HG03439 (cell line): ENCODE measurements at regions not wholly inside any gene's neighbourhood (a gene's known extent, or its start where the extent isn't known, plus 50 kb on each side); places are given as distances from the start of the nearest gene placed in this dataset.

ENCODE experiments used
- ATAC-seq: cut with Tn5 transposase; IDR thresholded peaks from one replicate; pipeline ENCODE4 v1.9.1; 2021; ENCODE audit warnings: mild to moderate bottlenecking, moderate library complexity; ENCODE audit not compliant: unreplicated experiment

DNA sequence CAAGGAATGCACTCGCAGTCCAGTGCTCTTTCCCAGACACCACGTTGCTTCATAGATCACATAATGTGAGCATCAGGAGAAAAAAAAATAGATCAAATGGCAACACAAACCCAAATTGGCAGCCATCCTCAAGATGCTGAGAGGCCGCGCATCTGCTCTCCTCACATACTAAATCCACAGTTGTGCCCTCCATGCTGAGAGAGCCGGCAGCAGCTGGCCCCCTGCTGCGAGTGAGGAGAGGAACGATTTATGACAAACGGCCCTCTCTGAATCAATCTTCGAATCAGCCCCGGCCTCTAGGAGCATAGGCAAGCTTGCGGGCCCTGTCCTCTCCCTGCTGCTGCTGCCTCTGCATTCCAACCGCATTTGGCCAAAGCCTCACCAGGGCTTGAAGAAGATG, 159.9 kb upstream of the TENM4 start:
- ATAC-seq = no peak

DNA sequence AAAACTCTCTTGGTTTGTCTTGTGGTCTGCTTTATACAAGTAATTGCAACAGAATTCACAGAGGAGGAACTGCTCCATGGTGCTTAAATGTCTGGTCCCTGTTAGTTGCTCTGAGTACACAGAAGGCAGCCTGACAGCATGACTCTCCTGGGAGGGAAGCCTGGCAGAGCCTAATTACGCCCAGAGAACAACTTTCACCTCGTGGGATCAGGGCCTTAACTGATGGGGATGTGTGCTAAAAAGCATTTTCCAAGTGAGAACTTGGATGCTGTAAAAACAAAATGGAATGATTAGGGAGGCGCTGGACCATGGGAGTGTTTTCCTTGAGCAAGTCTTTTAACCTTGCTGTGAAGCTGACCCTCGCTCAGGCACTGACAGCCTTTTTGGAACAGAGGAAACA, 154.0 kb upstream of the TENM4 start:
- no peak for ATAC-seq

DNA sequence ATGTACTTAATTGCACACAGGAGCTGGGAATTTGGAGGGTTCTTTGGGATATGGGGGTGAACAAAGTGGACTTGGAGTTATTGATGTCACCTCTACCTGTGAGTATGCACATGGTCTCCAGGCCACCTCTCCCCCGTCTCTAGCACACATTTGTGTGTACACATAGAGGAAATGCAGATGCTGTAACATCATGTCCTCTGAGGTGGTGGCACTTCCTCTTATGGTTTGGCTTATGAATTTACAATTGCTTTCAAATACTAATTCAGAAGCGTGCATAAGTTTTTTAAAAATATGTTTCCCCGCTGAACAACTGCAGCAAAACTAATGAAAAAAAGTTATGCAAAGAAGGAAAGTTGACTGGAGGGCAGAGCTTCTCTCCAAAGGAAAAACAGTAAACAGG, 152.0 kb upstream of the TENM4 start:
- no peak for ATAC-seq

DNA sequence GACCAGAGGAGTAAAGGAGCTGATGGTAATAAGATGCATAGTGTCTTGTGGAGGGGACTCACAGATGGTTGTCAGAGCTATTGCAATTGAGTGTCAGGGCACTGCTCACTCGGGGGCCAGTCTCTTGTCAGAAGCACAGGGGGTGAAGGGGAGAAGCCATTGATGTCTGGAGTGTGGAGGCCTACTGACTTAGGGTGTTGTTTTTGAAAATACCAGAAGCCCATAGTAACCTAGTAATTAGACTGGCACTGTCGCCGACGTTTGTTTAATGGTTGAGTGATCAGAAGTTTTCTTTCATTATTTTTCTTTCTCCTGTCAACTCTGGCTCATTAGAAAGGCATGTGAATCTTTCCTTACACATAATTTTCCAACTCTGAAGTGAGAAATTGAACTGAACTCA, 151.6 kb upstream of the TENM4 start:
- ATAC-seq = no peak

DNA sequence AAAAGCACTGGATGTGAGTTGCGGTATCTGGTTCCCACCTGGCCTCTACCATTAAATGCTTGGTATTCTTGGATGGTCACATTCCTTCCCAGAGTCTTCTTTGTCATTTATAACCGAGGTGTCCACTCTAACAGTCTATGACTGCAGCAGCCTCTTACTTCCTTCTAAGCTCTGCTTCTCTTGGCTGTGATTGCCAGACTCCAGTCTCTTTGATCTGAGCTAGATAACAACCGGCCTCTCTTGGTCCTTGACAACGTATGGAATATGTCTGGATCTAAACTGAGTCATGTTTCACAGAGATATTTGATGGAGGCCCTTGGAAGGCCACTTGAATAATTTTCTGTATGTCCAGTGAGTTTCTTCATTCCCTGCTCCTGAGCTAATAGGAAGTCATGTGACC, 141.6 kb upstream of the TENM4 start:
- ATAC-seq = no peak

DNA sequence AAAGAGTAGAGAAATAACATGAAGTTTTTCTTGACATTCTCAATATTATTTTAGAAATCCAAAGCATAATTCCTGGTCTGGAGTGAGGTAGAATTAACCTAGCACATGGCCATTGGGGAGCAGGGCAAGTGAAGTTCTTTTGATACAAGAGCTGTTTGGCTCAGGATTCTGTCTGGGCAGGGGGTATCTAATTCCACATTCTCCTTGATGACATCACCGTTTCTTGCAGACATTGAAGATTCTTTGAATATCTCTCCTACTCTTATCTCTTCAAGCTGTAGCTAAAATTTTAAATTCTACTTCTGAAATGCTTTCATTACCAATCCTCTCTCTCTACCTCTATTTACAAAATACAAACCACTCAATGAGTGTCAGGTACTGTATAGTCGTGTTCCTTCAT, 138.2 kb upstream of the TENM4 start:
- no peak for ATAC-seq

DNA sequence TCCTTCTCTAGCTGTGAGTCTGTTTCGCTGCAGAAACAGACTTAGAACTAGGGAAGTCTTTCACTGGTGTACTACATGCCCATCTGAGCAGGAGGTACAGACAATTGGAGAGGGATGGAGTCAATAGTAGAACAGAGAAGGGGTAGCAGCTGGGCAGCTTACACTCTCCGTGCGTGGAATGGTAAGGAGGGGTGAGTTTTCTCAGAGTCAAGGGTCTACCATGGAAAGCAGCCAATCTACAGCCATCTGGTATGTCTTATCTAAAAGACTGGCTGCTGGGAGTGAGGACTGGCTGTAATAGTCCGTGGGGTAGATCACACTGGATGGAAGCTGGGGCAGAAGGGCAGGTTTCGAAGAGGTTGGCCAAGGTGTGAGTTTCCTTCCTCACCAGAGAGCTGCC, 137.3 kb upstream of the TENM4 start:
- ATAC-seq = no peak

DNA sequence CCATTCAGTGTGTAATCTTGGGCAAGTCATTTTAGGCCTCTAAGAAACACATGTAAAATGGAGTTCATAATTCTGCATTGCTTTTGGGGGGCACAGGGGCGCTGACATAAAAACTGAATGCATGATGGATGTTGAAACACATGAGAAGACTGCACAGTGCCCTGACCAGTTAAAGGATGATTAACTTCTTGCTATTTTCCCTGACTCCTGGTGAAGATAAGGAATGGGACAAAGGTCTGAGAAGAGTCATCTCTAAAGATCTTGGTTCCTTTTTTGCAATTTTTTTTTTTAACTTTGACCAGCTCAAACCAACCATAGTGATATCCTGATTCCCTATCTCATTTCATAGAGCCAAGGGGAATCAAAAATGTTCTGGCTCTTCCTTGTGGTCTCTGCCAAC, 134.9 kb upstream of the TENM4 start:
- ATAC-seq = no peak

DNA sequence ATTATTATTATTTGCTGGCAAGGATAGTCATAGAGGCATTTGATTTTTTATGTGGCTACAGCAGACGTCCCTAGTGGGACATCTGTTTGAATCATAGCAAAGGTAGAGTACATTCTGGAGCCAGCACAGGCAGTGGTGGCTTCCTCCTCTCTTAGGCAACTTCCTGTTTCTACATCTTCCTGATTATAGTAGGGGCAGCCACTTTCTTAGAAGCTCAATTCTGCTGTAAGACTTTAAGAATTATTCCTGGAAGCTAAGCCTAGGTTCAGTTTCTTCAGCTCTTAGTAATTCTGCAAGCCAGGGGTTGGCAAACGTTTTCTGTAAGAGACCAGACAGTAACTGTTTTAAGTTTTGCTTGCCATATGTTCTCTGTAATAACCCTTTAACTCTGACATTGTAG, 129.3 kb upstream of the TENM4 start:
- no peak for ATAC-seq

DNA sequence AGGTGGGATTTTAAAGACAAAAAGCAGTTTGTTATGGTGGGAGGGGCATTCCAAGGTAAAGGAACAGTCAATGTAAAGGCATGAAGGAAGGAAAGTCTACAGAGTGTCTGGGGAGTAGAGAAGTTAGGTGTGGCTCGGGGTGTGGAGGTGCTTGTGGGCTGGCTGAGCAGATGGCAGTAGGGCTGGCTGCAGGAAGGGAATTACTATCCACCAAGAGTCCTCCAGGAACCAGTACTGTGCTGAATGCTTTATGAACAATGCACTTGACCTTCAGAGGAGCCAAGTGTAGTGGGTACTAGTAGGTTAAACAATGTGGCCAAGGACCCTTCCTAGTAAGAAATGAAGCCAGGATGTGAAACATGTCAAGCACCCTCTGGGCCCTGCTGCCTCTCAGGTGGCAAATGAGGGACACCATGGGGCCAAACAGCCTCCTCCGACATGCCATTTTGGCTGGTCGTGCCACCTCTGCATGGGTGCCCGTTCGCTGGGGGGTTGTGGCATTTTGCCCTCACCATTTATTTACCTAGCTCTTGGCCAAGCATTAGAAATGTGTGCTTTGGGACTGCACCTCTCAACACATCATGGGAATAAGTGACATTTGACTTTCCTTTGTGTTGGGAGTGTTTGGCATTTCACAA, 123.6 kb upstream of the TENM4 start:
- no peak for ATAC-seq

DNA sequence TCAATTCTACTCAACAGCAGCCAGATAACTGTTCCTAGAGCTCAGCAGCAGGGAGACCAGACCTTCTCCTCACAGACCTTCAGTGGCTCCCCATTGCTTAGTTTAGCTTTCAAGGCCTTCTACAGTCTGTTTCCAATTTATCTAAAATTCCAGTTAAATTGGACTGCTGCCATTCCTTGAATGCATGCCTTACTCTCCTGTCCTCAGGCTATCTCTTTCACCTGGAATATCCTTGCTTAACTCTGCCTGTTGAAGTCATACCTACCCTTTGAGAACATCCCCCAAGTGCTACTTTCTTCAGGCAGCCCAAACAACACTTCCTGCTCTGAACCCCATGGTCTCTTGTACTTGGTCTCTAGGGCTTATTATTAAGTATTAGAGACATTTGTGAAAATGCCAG, 120.7 kb upstream of the TENM4 start:
- no peak for ATAC-seq

DNA sequence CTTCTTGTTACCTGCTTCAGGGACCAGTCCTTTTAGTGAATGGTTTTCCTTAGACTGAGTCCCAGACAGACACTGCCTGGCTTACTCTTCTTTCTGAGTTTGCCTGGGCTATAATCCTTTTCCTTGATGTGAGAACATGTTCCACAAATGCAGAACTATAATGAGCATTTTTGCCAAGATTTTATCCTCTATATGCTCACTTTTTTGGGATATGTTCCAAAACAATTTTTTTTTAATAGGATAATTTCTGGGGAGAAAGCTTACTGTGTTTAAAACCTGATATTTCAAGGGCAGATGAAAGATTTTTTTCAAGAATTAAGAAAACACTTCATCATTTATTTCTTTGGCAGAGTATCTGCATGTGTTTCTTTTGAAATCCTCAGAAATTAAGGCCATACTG, 110.0 kb upstream of the TENM4 start:
- ATAC-seq = no peak

DNA sequence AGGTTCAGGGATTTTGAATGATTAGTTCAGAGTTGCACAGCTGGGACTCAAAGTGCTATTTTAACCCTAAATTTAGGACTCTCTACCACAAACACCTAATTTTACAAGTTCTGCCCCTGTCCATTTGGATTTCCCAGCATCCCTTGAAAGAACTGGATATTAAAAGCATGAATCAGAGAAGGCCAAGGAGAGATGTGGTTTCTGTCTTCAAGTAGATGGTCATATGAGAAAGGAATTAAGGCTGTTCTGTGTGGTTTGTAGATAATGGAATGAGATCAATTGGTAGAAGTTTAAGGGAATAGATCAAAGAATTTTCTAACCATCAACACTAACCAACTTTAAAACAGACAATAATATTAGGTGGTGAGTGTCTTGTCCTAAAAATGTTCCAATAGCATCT, 106.4 kb upstream of the TENM4 start:
- no peak for ATAC-seq

DNA sequence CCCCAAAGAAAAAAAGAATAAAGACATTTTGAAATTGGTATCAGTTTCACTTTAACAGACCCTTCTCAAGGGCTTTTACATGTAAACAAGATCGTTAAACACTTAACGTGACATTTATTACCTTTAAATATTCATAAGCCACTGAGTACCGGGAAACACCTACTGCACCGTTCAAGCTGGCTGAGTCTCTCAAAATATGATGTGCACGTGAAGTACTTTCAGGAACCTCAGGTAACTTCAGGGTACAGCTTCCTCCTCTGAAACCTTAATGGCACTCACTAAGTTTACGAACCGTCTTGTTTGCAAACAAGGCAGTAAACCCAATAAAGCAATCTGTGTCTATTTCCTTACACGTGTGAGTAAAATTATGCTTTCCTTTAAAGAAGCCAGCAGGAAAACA, 105.5 kb upstream of the TENM4 start:
- no peak for ATAC-seq

DNA sequence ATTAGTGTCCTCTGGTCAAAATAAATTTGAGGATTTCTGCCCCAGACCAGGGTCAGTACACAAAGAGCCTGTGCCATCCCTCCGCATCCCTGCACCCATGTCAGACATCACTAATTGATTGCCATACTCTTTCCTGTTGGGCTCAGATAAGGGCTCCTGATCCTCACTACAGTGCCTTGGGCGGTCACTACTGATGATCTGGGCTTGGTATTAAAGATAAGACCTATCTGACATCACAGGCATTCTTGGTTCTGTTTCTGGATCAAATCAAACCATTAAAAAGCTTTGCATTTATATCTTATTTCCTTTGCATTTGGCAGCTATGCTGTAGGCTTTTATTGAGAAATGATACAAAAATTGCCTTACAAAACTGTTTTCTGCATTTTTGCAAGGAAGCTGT, 103.5 kb upstream of the TENM4 start:
- no peak for ATAC-seq

DNA sequence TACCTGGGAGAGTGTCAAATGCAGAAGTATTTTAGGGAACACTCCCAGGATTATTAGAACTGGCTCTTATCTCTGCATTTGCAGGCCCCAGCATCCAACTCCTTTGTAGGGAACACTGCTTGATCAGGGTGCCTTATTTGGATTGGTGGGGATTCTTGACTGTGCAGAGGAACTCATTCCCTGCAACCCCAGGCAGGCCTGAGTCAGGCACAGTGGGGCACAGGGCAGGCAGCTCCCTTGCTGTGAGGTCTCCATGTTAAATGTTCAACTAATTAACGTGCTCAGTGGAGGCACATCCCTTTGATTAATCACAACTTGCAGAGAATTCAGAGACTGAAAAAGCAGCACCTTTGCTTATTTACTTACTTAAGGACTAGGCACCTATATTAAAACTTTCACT, 102.3 kb upstream of the TENM4 start:
- no peak for ATAC-seq

DNA sequence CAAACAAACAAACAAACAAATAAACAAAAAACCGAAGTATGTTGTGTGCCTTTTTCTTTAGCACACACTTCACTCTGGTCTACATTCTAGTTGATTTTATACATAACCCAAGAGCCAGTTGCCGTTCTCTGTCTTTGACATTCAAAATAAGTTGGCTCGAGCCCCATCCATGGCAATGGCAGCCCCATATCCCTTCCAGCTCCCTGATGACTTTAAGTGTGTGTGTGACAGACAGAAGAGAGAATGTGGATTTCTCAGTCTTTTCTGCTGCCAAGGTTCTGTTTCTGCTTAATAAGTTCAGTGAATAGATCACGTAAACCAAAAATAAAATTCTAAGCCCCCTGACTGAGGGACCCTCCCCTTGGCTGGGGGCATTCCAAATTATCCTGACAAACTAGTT, 100.6 kb upstream of the TENM4 start:
- ATAC-seq = no peak

DNA sequence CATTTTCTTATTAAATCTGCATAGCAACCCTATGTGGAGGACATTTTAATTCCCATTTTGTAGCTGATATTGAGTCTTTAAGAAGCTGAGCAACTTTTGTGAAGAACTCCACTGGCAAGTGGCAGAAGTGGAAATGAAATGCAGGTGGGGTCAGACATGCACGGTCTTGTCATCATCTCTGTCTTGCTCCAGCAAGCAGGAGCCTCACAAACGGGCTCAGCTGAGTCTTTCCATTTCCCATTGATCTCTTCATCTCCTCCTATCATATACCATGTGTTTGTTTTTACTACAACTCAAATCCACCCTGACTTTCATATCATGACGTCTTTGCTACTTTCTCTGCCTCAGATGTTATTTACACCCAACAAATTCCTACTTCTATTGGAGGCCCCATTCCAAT, 97.9 kb upstream of the TENM4 start:
- no peak for ATAC-seq

DNA sequence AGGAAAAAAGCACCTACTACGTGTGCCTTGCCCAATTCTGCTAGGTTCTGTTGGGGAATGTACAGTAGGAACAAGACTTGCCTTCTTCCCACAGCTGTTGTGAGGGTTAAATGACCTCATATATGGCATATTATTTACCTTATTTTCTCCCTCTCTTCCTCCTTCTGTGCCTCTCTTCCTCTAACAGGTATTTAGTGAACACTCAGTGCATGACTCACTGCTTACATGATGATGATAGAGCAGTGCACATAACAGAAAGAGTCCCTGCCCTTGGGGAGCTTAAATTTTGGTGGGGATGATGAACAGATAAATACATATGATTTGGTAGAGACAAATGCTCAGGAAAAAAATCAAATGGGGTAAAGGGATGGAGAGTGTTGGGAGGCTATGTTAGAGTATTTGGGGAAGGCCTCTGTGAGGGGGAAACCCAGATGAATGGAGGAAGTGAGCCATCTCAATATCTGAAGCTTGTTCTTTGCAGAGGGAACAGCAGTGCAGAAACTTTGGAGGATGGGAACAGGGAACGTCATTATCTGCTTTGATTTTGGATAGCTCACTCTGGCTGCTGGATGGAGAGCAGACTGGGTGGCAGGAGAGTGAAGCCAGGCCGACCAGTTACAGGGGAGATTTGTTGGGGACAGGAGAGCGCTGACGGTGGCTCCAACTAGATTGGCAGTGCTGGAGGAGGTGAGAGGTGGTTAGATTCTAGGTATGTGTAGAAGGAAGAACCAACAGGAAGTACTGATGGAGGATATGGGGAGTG, 95.5 kb upstream of the TENM4 start:
- ATAC-seq = no peak

DNA sequence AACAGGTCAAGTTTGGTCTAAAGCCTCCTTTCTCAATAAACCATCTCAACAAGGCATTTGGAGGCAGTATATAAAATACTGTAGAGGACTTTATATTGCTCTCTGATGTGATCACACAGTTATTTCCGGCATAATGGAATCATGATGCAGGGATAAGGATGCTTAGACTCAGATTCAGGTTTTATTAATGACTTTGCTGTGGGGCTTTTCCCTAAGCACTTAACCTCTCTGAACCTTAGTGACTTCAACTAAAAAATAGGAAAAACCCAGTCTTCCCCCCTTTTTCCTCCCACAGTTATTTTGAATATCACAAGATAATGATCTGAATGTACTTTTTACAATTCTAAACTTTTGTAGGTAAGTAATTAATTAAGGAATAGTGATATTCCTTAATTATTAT, 94.8 kb upstream of the TENM4 start:
- ATAC-seq = no peak

DNA sequence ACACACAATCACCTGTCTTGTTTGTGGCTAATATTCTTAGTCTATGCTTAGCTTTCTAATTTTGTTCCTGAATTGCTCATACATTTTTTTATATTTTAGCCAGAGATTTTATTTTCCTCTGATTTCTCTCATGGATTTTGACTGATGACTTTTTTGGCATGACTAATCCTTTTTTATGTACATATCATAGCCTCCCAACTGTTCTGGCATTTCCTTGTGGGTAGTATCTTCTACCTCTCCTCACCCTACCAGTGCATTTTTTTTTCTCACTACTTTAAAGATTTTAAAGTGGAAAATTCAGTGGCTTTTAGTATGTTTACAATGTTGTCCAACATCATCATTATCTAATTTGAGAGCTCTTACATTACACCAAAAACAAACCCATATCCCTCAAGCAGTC, 84.4 kb upstream of the TENM4 start:
- no peak for ATAC-seq

DNA sequence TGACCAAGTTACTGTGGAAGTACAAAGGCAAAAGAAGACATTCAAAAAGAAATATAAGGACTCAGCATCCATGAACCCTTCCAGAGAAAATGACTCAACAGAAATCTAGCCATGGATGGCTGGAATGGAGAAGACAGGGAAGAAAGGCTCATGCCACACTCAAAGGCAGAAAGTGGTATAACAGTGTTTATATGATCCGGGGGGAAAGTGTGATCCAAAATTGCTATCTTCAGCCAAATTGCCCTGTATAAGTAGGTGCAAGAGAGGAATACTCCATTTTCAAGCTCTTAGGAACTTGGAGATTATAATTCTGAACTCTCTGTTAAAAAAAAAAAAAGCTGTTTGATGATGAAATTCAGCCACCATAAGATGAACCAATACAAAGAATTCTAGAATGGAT, 81.8 kb upstream of the TENM4 start:
- no peak for ATAC-seq

DNA sequence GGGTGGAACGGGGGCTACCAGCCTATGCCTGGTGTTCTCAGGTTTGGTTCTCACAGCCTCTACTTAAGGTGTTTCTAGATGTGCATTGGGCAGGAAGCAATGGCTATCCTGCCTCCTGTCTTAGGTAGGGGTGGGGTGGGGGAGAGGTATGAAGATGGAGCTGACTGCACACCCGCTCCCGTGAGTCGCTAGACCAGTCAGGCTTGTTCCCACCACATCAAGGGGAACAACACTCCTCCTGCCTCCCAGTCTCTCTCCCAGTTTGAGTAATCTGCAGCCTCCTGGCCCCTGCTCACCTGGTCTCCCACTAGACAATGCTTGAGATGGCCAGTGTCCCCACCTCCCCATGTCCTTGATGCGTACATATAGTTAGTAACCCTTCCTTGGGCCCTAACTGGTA, 79.3 kb upstream of the TENM4 start:
- no peak for ATAC-seq
